Smooth muscle cell (in vitro differentiated cells): ENCODE measurements at regions not wholly inside any gene's neighbourhood (a gene's known extent, or its start where the extent isn't known, plus 50 kb on each side); places are given as distances from the start of the nearest gene placed in this dataset.
A peak's percentile ranks its signal among the peaks of the same experiment; 100 is the strongest.

ENCODE experiments used
- DNase-seq: peaks from one replicate; lab custom pipeline; 2025; ENCODE audit not compliant: unreplicated experiment; lab: John Stamatoyannopoulos, UW
- H2AFZ ChIP-seq: fragments of 200-600 bp; sonication (generic); 2 replicates; pipeline ENCODE4 v1.6.0; 2016; ENCODE audit warnings: antibody characterized with exemption, low read depth, mild to moderate bottlenecking
- H3F3A ChIP-seq: fragments of 200-600 bp; sonication (generic); 2 replicates; pipeline ENCODE4 v1.6.0; 2017; ENCODE audit warnings: antibody characterized with exemption, low read depth
- H3K27ac ChIP-seq: fragments of 200-600 bp; sonication (generic); 2 replicates; pipeline ENCODE4 v1.5.1; 2016; ENCODE audit warnings: low read depth, mild to moderate bottlenecking
- H3K27me3 ChIP-seq: fragments of 200-600 bp; sonication (generic); 2 replicates; pipeline ENCODE4 v1.6.1; 2016; ENCODE audit warnings: low read depth, mild to moderate bottlenecking
- H3K36me3 ChIP-seq: fragments of 200-600 bp; sonication (generic); 2 replicates; pipeline ENCODE4 v1.5.1; 2016; ENCODE audit warnings: low read depth
- H3K4me1 ChIP-seq: fragments of 200-600 bp; sonication (generic); 2 replicates; pipeline ENCODE4 v1.5.1; 2016; ENCODE audit warnings: low read depth
- H3K4me2 ChIP-seq: fragments of 200-600 bp; sonication (generic); 2 replicates; pipeline ENCODE4 v1.6.0; 2016; ENCODE audit warnings: mild to moderate bottlenecking
- H3K4me3 ChIP-seq: fragments of 200-600 bp; sonication (generic); 2 replicates; pipeline ENCODE4 v1.5.1; 2016; ENCODE audit warnings: mild to moderate bottlenecking
- H3K79me2 ChIP-seq: fragments of 200-600 bp; sonication (generic); 2 replicates; pipeline ENCODE4 v1.6.0; 2016; ENCODE audit warnings: low read depth, mild to moderate bottlenecking
- H3K9ac ChIP-seq: fragments of 200-600 bp; sonication (generic); 2 replicates; pipeline ENCODE4 v1.6.0; 2016; ENCODE audit warnings: low read depth
- H3K9me3 ChIP-seq: fragments of 200-600 bp; sonication (generic); replicated peaks from 2 replicates; pipeline ENCODE4 v1.5.1; 2016; ENCODE audit warnings: low read depth
- H4K20me1 ChIP-seq: fragments of 200-600 bp; sonication (generic); 2 replicates; pipeline ENCODE4 v1.6.0; 2016; ENCODE audit warnings: low read depth
- CTCF ChIP-seq: fragments of 200-600 bp; sonication (generic); IDR thresholded peaks from 2 replicates; pipeline ENCODE4 v1.5.1; 2017; ENCODE audit warnings: borderline replicate concordance, mild to moderate bottlenecking, antibody characterized with exemption; ENCODE audit not compliant: insufficient read depth, poor library complexity, severe bottlenecking
- WGBS: methylation state at CpG from one replicate; pipeline ENCODE4 v1.1.7; 2016; ENCODE audit warnings: low lambda C conversion rate; 5-methylcytosine and 5-hydroxymethylcytosine counted together

- Histone ChIP-seq H3K36me3 (no peaks in the 10 kb centered on the region), H3K27me3 (no peaks in the 10 kb centered on the region), H3K9ac (no peak overlapping the region), H2AFZ (no peak overlapping the region), H3K4me3 (no peak overlapping the region), H3F3A (no peaks in the 10 kb centered on the region), H4K20me1 (no peaks in the 10 kb centered on the region), H3K27ac (no peak overlapping the region), H3K4me2 (no peak overlapping the region), H3K79me2 (no peaks in the 10 kb centered on the region), H3K9me3 (no peaks in the 10 kb centered on the region), H3K4me1 (no peaks in the 10 kb centered on the region)
- no peak for DNase-seq
- TF ChIP-seq CTCF, result no peak
- 68% methylated on average over 4 of the region's 4 CpGs for WGBS
Measured at GRCh38 chrX:147468600-147468999, 443.1 kb upstream of the FMR1 start.

- Histone ChIP-seq H3K4me3 (no peak overlapping the region), H3K36me3 (no peaks in the 10 kb centered on the region), H3K4me2 (peak overlapping the region; percentile 72), H3K9ac (no peak overlapping the region), H3K4me1 (no peaks in the 10 kb centered on the region), H3K79me2 (no peaks in the 10 kb centered on the region), H3K9me3 (no peaks in the 10 kb centered on the region), H3K27me3 (no peaks in the 10 kb centered on the region), H3K27ac (no peak overlapping the region), H4K20me1 (no peaks in the 10 kb centered on the region), H2AFZ (no peak overlapping the region), H3F3A (no peaks in the 10 kb centered on the region)
- 33% methylated on average over 7 of the region's 7 CpGs for WGBS
- peak; percentile 40 for TF ChIP-seq CTCF
- no peak for DNase-seq
Measured at GRCh38 chrX:147476008-147476407, 435.7 kb upstream of the FMR1 start.

GRCh38 chrX:147478899-147479298, 432.8 kb upstream of the FMR1 start:
- Histone ChIP-seq H3K4me3 (no peak overlapping the region), H3F3A (no peaks in the 10 kb centered on the region), H2AFZ (no peak overlapping the region), H3K27me3 (no peaks in the 10 kb centered on the region), H3K27ac (no peak overlapping the region), H3K9me3 (no peaks in the 10 kb centered on the region), H3K9ac (no peak overlapping the region), H3K36me3 (no peaks in the 10 kb centered on the region), H3K4me1 (no peaks in the 10 kb centered on the region), H4K20me1 (no peaks in the 10 kb centered on the region), H3K4me2 (no peak overlapping the region), H3K79me2 (no peaks in the 10 kb centered on the region)
- no peak for DNase-seq
- TF ChIP-seq CTCF, result no peak
- WGBS, result 86% methylated on average over 2 of the region's 2 CpGs

- no peaks in the 10 kb centered on the region for H3K4me1 ChIP-seq
- H3F3A ChIP-seq, result no peaks in the 10 kb centered on the region
- no peaks in the 10 kb centered on the region for H3K36me3 ChIP-seq
- H3K27me3 ChIP-seq, result no peaks in the 10 kb centered on the region
- whole genome bisulfite sequencing, result 77% methylated on average over 2 of the region's 2 CpGs
- H3K9me3 ChIP-seq, result no peaks in the 10 kb centered on the region
- TF ChIP-seq CTCF, result no peak
- no peak for DNase-seq
- no peak overlapping the region for H3K27ac ChIP-seq
- no peaks in the 10 kb centered on the region for H3K79me2 ChIP-seq
- H2AFZ ChIP-seq, result no peak overlapping the region
- no peak overlapping the region for H3K9ac ChIP-seq
- H3K4me2 ChIP-seq, result no peak overlapping the region
- no peaks in the 10 kb centered on the region for H4K20me1 ChIP-seq
- H3K4me3 ChIP-seq, result no peak overlapping the region
Measured at GRCh38 chrX:147485207-147485606, 426.5 kb upstream of the FMR1 start.
